ENCODE measurements at regions not wholly inside any gene's neighbourhood (a gene's known extent, or its start where the extent isn't known, plus 50 kb on each side); places are given as distances from the start of the nearest gene placed in this dataset.
"Not testable (repeated sequence)": the region's sequence is repeated elsewhere in the genome, so short reads cannot be mapped to it uniquely, and the experiment has no call there.

DNA sequence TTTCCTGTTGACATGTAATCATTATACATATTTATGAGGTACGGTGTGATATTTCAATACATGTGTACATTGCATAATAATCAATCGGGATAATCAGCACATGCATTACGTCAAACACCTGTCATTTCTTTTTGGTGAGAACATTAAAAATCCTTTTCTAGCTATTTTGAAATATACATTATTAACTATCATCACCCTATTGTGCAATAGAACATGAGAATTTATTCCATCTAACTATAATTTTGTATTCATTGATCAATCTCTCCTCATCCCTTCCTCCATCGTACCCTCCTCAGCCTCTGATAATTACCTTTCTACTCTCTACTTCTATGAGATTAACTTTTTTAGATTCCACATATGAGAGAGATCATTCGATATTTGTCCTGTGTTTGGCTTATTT lies 170.9 kb upstream of the GHR start:
- no peak for DNase-seq

DNA sequence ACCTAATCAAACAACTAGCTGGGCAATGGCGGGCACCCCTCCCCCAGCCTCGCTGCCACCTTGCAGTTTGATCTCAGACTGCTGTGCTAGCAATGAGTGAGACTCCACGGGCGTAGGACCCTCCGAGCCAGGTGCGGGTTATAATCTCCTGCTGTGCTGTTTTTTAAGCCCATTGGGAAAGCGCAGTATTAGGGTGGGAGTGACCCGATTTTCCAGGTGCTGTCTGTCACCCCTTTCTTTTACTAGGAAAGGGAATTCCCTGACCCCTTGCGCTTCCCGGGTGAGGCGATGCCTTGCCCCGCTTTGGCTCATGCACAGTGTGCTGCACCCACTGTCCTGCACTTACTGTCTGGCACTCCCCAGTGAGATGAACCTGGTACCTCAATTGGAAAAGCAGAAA lies 163.3 kb upstream of the GHR start:
- not testable (repeated sequence) for DNase-seq

DNA sequence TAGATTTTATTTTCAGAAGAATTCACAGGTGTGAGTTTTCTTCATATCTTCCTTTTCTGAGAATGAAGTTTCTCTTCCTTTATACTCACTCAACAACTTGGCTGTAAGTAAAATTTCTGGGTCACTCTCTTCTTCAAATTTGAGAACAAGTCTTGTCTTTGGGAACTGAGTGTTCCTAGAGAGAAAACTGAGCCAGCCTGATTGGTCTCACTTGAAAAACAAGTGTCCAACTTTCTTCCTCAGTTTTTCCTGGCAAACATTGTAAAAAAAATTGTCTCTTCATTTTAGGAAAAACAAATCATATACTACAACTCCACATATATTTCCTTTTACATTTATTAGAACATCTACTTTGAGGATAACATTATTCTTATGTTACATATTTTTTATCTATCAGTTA lies 156.1 kb upstream of the GHR start:
- no peak for DNase-seq

- DNase-seq, result not testable (repeated sequence)
Measured at GRCh38 chr5:42268170-42268569, 155.1 kb upstream of the GHR start.

DNA sequence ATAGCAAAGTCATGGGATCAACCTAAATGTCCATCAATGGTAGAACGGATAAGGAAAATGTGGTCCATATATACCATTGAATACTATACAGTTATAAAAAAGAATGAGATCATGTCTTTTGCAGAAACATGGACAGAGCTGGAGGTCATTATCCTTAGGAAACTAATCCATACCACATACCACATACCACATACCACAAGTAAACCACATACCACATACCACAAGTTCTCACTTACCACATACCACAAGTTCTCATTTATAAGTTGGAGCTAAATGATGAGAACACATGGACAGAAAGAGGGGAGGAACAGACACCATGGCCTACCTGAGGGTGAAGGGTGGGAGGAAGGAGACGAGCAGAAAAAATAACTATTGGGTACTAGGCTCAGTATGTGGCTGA lies 154.6 kb upstream of the GHR start:
- DNase-seq, result no peak

GRCh38 chr5:42270771-42271170 lies 152.5 kb upstream of the GHR start:
- DNase-seq, result no peak

DNA sequence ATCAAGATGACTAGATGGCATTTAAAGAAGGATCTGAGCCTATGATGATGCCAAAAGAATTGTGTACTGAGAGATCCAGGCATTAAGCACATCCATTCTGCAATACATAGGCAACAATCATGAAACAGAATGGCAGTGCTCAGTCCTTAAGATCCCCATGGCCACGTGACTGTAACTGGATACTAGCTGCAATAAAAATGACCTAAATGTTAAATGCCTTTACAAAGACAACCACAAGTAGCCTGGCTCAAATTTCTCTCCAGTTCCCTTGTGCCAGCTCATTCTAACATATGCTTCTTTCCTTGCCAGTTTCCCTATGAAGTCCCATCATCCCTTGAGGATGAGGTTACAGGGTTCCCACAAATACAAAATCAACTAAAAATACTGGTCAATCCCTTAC lies 148.3 kb upstream of the GHR start:
- no peak for DNase-seq

DNA sequence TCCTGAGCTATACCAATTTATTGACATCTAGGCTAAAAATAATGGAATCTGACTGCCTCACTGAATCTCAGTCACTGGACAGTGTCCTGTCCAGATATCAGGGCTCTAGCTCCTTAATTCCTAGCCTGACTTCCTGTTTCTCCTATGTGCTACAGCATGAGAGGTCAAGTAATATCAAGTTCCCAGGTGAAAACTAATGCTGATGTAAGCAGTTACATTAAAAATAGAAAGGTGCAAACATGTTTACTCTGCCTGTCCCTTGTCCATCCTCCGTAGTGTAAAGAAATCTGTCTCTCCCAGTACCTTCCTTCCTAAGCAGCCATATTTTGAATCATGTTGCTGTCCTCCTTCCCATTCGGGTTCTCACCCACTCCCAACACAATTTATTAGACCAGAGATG lies 145.9 kb upstream of the GHR start:
- DNase-seq, result no peak

DNA sequence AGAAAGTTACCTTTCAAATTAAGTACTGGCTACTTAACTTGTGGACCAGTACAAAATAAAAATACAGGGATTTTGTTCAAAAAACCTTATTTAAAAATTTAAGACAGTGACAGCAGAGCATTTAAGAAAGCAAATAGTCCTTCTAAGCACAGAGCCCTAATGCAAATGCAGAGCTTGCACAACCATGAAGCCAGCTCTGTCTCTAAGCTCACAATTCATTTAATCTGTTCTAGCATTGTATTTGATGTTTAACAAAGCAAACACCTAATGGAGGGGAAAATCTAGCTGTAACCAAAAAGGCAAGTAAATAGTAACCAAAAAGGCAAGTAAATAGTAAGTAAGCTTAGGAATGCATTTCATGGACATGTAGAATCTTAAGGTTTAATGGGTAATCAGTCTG lies 138.7 kb upstream of the GHR start:
- DNase-seq, result no peak

DNA sequence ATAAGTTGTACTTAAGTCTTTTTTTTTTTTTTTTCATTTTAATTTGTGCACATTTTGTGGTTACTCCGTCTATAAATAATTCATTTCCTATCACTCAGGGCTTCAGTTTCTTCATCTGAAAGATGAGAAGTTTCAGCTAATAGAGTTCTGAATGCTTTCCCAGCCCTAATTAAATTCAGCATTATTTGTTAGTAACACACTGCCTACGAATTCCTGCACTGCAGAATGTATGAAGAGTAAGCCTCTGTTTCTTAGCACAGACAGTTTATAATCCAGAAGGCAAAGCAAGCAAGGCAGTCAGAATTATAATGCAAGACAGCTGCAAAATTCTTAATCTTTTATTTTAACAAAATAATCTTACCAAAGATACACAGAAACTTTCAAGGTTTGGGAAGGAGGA lies 138.0 kb upstream of the GHR start:
- no peak for DNase-seq

DNA sequence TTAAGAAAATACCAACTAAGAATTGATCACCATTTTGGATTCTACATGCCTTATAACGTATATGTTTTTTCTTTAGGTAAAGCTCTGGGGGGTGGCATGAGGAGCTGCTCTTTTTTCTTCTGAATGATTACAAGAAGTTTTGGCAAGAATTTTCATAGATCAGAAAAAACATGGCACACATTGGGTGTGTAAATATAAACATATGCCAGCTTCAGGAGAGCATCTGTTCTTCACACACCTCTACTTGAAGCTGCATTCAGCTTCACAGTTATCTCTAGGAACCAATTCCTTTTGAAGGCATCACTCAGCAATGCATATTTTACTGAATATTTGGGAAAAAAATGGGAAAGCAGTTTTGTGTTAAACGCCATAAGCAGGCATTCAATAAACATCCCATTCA lies 122.7 kb upstream of the GHR start:
- DNase-seq, result no peak

- no peak for DNase-seq
Measured at GRCh38 chr5:42301349-42301748, 121.9 kb upstream of the GHR start.

DNA sequence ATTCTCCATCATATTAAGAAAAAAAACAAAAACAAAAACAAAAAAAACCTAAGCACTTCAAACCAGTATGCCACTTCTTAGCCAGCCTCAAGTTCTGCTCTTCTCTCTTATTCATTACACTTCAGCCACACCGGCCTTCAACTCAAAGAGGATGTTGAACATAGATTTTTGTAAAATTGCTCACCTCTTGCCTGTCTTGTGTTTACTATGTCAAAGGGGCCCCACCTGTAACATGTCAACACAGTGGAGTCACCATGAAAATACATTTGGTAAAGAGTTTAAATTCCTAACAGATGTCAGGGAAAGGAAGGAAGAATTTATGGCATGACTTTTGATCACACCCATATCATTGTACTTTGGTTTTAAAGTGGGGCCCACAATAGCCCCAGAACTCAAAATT lies 121.1 kb upstream of the GHR start:
- no peak for DNase-seq

DNA sequence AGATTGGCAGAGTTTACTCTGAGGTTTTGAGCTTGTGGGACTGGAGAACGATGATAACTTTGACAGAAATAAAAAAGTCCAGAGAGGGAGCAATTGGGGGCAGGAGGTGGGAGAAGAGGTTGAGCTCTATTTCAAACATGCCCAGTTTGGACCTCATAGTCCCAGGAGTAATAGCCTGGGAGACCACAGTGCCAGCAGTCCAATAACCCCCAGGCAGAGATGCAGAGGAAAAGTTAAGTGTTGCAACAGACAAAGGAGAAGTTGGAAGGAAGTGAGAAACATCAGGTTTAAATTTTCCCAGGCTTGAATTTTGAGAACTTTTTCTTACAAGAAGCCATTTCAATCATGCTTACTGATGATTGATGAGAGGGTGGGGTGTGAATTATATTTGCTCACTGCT lies 117.0 kb upstream of the GHR start:
- no peak for DNase-seq

- DNase-seq, result no peak
Measured at GRCh38 chr5:42309865-42310264, 113.4 kb upstream of the GHR start.

- no peak for DNase-seq
Measured at GRCh38 chr5:42315214-42315613, 108.0 kb upstream of the GHR start.

DNA sequence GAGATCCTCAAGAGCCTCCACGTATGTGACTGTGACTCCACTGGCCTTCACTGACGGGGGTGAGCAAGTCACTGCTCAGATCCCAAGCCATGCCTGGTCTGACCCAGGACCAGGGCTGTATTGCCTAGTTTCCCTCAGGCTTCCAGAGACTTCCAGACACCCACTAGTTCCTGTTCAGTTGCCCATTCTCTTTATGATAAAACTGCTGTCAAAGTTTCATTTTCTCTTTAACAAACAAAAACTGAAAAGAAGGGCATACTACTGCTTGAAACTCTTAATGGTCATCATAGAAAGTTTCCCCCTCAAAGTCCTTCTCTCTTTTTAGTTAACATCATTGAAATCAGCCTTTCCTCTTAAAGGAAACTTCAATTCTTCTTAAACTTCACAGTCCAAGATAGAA lies 105.7 kb upstream of the GHR start:
- DNase-seq, result no peak

GRCh38 chr5:42319546-42319945 lies 103.7 kb upstream of the GHR start:
- DNase-seq, result not testable (repeated sequence)

GRCh38 chr5:42321785-42322184 lies 101.5 kb upstream of the GHR start:
- DNase-seq, result no peak

- no peak for DNase-seq
Measured at GRCh38 chr5:42337143-42337542, 86.1 kb upstream of the GHR start.

DNA sequence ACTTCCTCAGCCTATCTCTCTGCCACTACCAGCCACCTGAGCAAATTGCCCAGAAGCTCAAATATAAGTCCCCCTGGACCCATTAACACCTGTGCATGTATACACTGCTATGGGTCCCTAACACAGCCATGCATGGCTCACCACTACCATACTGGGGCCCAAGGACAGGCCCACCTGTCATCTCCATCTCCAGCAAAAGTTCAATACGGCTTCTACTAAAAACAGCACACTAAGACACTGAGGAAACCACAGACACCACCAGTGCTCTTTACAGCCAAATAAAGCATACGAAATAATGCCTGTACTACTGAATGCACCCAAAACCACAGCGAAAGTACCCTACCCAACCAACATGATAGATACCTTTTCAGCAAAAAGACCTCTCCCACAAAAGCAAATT lies 85.6 kb upstream of the GHR start:
- DNase-seq, result no peak

DNA sequence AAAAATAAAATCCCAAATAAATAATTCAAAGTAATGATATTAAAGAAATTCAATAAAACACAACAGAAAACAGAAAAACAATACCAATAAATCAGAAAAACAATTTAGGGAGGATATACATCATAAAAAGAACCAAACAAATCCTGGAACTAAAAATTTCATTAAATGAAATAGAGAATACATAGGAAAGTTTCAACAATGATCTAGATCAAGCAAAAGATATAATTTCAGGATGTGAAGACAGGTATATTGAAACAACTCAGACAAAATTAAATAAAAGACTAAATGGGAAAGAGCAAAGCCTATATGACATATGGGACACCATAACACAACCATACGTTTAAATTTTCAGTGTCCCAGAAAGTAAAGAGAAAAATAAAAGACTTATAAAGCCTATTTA lies 85.1 kb upstream of the GHR start:
- no peak for DNase-seq

GRCh38 chr5:42349163-42349562 lies 74.1 kb upstream of the GHR start:
- no peak for DNase-seq

GRCh38 chr5:42351956-42352355 lies 71.3 kb upstream of the GHR start:
- no peak for DNase-seq

GRCh38 chr5:42360056-42360455 lies 63.2 kb upstream of the GHR start:
- DNase-seq, result no peak

DNA sequence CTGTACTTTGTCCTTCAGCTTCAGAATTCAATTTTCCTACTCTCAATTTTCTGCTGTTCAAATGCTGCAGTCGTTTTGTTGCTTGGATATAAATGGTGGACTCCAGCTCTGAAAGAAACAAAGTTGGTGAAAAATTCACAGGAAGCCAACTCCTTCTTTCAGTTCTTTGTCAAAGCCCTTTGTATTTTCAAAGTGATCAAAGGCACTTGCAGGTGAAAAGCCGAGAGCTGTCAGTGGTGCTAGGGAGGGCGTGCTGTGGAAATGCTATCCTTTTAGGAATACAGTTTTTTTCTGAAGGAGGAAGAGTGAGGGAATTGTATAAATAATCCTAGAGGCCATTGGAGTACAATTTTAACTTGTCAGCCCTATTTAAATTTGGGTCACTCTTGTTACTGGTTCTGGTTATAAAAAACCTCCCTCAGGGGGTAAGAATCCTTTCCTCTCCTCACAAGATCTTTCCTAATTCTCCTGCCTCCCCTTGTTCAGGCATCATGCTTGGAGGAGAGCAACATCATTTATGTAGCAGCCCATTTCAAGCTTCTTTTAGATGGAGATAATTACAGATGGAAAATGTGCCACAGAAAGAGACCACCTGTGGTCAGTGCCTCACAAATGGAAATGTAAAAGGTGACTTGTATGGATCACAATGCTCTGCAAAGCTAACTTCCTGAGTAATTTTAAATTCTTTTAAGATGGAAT lies 62.5 kb upstream of the GHR start:
- DNase-seq, result no peak
